Endothelial cell of umbilical vein (primary cell): ENCODE measurements at regions not wholly inside any gene's neighbourhood (a gene's known extent, or its start where the extent isn't known, plus 50 kb on each side); places are given as distances from the start of the nearest gene placed in this dataset.

ENCODE experiments used
- BruUV-seq: library from RNA; stranded (reverse); fragments of 400-500 nt; replicated peaks from 2 replicates; lab custom pipeline; 2021; lab: Mats Ljungman, UMichigan
- CTCF ChIA-PET: fragments of 300-600, 350-600 bp; sonication (Branson Sonifier 250); formaldehyde crosslinking; loops from one replicate; lab custom pipeline; 2021; ENCODE audit warnings: antibody characterized with exemption, inconsistent platforms; lab: Charles Lee
- POLR2A ChIA-PET: fragments of 300-600, 350-600 bp; sonication (Branson Sonifier 250); formaldehyde crosslinking; loops from one replicate; lab custom pipeline; 2021; ENCODE audit warnings: antibody characterized with exemption, inconsistent platforms; lab: Charles Lee
- DNase-seq: peaks from one replicate; pipeline ENCODE4 v3.0.0-alpha.2; 2011; ENCODE audit warnings: low read depth, low spot score
- FAIRE-seq: peaks from 2 replicates; lab custom pipeline; 2011; peaks lifted over from hg19 to GRCh38; lab: Jason Lieb, UNC
- H2AFZ ChIP-seq: 2 replicates; pipeline ENCODE4 v1.6.0; 2012; ENCODE audit warnings: low read depth, low read length, control low read depth, inconsistent platforms
- H3K27ac ChIP-seq: 2 replicates; pipeline ENCODE4 v1.5.1; 2011; ENCODE audit warnings: low read depth, mild to moderate bottlenecking, control low read depth, low read length, moderate library complexity; ENCODE audit not compliant: insufficient read depth
- H3K27me3 ChIP-seq, 2 experiments: 2 replicates each; pipeline versions ENCODE4 v1.6.0 to v1.6.1; 2011; ENCODE audit warnings: low read length in 2 of 2, mixed read lengths in 1 of 2; ENCODE audit not compliant: control insufficient read depth in 2 of 2, insufficient read depth in 2 of 2
- H3K36me3 ChIP-seq, 2 experiments: 2 replicates in 1 of 2; 3 replicates in 1 of 2; pipeline ENCODE4 v1.5.1; 2011; ENCODE audit warnings: low read length in 2 of 2, mild to moderate bottlenecking in 1 of 2, moderate library complexity in 1 of 2; ENCODE audit not compliant: control insufficient read depth in 2 of 2, insufficient read depth in 2 of 2; ENCODE audit errors: extremely low read depth in 1 of 2
- H3K4me1 ChIP-seq: 3 replicates; pipeline ENCODE4 v1.5.1; 2011; ENCODE audit warnings: mild to moderate bottlenecking, low read length; ENCODE audit not compliant: control insufficient read depth, insufficient read depth; ENCODE audit errors: extremely low read depth
- H3K4me2 ChIP-seq: 2 replicates; pipeline ENCODE4 v1.6.1; 2011; ENCODE audit warnings: low read length, control low read depth, mixed read lengths; ENCODE audit not compliant: insufficient read depth
- H3K4me3 ChIP-seq, 3 experiments: fragments of 200-600 bp in 1 of 3; sonication (generic), shearing (Covaris generic) in 1 of 3; replicated peaks in 1 of 3; 2 replicates each; pipeline ENCODE4 v1.5.1; 2011 to 2016; ENCODE audit warnings: control low read depth in 3 of 3, low read length in 3 of 3, mild to moderate bottlenecking in 2 of 3, inconsistent platforms in 1 of 3, low read depth in 1 of 3, moderate library complexity in 1 of 3; ENCODE audit not compliant: insufficient read depth in 1 of 3
- H3K79me2 ChIP-seq: 2 replicates; pipeline ENCODE4 v1.6.0; 2012; ENCODE audit warnings: low read length, inconsistent platforms; ENCODE audit not compliant: control insufficient read depth, insufficient read depth
- H3K9ac ChIP-seq: replicated peaks from 2 replicates; pipeline ENCODE3; 2011; ENCODE audit warnings: low read length, control low read depth; ENCODE audit not compliant: insufficient read depth; ENCODE audit errors: extremely low read depth
- H3K9me1 ChIP-seq: replicated peaks from 3 replicates; pipeline ENCODE4 v1.6.0; 2011; ENCODE audit warnings: mild to moderate bottlenecking, low read length; ENCODE audit not compliant: control insufficient read depth, insufficient read depth; ENCODE audit errors: extremely low read depth
- H3K9me3 ChIP-seq: replicated peaks from 2 replicates; pipeline ENCODE4 v1.5.1; 2012; ENCODE audit warnings: low read length, inconsistent platforms; ENCODE audit not compliant: control insufficient read depth, insufficient read depth
- H4K20me1 ChIP-seq: replicated peaks from 2 replicates; pipeline ENCODE3; 2011; ENCODE audit warnings: mild to moderate bottlenecking, low read length; ENCODE audit not compliant: control insufficient read depth, insufficient read depth; ENCODE audit errors: extremely low read depth
- EZH2 ChIP-seq: IDR thresholded peaks from 2 replicates; pipeline ENCODE4 v1.6.1; 2012; ENCODE audit warnings: borderline replicate concordance, low read depth, mild to moderate bottlenecking, moderate library complexity, low read length, inconsistent platforms; ENCODE audit not compliant: severe bottlenecking
- FOS ChIP-seq: IDR thresholded peaks from 2 replicates; pipeline ENCODE4 v1.6.1; 2011; ENCODE audit warnings: mild to moderate bottlenecking, low read length, moderate library complexity, borderline replicate concordance; ENCODE audit not compliant: insufficient read depth
- GATA2 ChIP-seq: IDR thresholded peaks from 2 replicates; pipeline ENCODE4 v1.7.0; 2011; ENCODE audit warnings: low read depth, mild to moderate bottlenecking, moderate library complexity, mixed read lengths, low read length; ENCODE audit not compliant: insufficient read length, insufficient read depth
- JUN ChIP-seq: IDR thresholded peaks from 2 replicates; pipeline ENCODE4 v1.6.1; 2011; ENCODE audit warnings: borderline replicate concordance, low read depth; ENCODE audit not compliant: insufficient read length, insufficient read depth
- MYC ChIP-seq: IDR thresholded peaks from one replicate; pipeline ENCODE4 v1.6.1; 2011; ENCODE audit warnings: mild to moderate bottlenecking, low read depth, low read length
- POLR2A ChIP-seq: IDR thresholded peaks from 2 replicates; pipeline ENCODE4 v1.6.1; 2012; ENCODE audit warnings: low read depth, mild to moderate bottlenecking, control low read depth, low read length
- POLR2AphosphoS5 ChIP-seq: IDR thresholded peaks from 2 replicates; pipeline ENCODE4 v1.6.1; 2012; ENCODE audit warnings: low read depth, mild to moderate bottlenecking, control low read depth, low read length, moderate library complexity; ENCODE audit not compliant: insufficient read depth
- dilution Hi-C: fragments of 300-500 bp; cut with MboI; formaldehyde crosslinking; loops from one replicate; pipeline ENCODE4 v1.15.0; 2019; ENCODE audit warnings: low sequenced_read_pairs; ENCODE audit not compliant: extremely low pct_ligation_motif_present
- intact Hi-C: fragments of 100-400 bp; cut with micrococcal nuclease; formaldehyde crosslinking; loops from one replicate; pipeline ENCODE4 v1.10.0; 2022
- TF ChIP-seq, protein P1 (sequence below), 2 donors: IDR thresholded peaks; 1 replicate in 1 of 2; 2 replicates in 1 of 2; pipeline ENCODE4 v1.5.1; 2011; ENCODE audit warnings: low read length in 2 of 2, mild to moderate bottlenecking in 2 of 2, moderate library complexity in 2 of 2, control low read depth in 1 of 2, inconsistent platforms in 1 of 2, low read depth in 1 of 2; ENCODE audit not compliant: insufficient read depth in 1 of 2; ENCODE audit errors: extremely low read depth in 1 of 2
- TF ChIP-seq, protein P2 (sequence below): IDR thresholded peaks from 2 replicates; pipeline ENCODE4 v1.6.1; 2011; ENCODE audit not compliant: insufficient read depth, insufficient read length

DNA sequence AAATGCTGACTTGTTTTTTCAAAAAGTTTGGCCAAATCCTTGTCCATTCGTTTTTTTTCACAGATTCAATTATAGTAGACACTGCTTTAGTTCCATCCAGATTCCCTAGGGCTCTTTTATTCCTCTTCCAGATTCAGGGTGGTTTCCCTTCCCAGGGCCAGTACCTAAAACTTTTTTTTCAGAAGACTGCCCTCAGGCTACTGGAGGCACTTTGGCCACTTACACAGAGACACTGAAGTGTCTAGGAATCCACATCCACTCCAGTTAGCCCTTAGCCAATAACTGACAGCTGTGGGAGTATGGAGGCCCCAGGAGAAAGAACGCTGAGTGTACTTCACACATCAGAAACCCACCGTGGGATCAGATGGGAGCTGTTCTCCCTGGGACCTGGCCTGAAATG is 77.3 kb downstream of the CCDC34 start:
- H2AFZ ChIP-seq: no peak overlapping the region
- no peak overlapping the region for H3K9ac ChIP-seq
- H3K27ac ChIP-seq: no peak overlapping the region
- no TSS peak for BruUV-seq
- H3K36me3 ChIP-seq: no peaks in the 10 kb centered on the region
- intact Hi-C loops: no loop called here
- no peak overlapping the region for H3K4me2 ChIP-seq
- CTCF ChIA-PET: interaction anchor here (4.2 kb wide), 1 partner anchor 11 kb away, joined by 35 read pairs; no protein-coding TSS in a partner anchor
- TF ChIP-seq, protein P1, sequence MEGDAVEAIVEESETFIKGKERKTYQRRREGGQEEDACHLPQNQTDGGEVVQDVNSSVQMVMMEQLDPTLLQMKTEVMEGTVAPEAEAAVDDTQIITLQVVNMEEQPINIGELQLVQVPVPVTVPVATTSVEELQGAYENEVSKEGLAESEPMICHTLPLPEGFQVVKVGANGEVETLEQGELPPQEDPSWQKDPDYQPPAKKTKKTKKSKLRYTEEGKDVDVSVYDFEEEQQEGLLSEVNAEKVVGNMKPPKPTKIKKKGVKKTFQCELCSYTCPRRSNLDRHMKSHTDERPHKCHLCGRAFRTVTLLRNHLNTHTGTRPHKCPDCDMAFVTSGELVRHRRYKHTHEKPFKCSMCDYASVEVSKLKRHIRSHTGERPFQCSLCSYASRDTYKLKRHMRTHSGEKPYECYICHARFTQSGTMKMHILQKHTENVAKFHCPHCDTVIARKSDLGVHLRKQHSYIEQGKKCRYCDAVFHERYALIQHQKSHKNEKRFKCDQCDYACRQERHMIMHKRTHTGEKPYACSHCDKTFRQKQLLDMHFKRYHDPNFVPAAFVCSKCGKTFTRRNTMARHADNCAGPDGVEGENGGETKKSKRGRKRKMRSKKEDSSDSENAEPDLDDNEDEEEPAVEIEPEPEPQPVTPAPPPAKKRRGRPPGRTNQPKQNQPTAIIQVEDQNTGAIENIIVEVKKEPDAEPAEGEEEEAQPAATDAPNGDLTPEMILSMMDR (IDR thresholded peaks at IDR 0.05; ENCODE audit: extremely low read depth in 1 of 2, insufficient read depth in 1 of 2, low read depth in 1 of 2, low read length in 2 of 2): no peak
- no peak for TF ChIP-seq POLR2AphosphoS5
- TF ChIP-seq GATA2: no peak
- no peak for TF ChIP-seq FOS
- no peak for TF ChIP-seq MYC
- TF ChIP-seq POLR2A: no peak
- TF ChIP-seq, protein P2, sequence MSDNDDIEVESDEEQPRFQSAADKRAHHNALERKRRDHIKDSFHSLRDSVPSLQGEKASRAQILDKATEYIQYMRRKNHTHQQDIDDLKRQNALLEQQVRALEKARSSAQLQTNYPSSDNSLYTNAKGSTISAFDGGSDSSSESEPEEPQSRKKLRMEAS: no peak
- no peak for TF ChIP-seq JUN
- TF ChIP-seq EZH2: no peak
- H3K4me3 ChIP-seq: no peak overlapping the region
- H4K20me1 ChIP-seq: no peaks in the 10 kb centered on the region
- H3K9me1 ChIP-seq: no peaks in the 10 kb centered on the region
- POLR2A ChIA-PET: no interaction called here
- H3K9me3 ChIP-seq: no peaks in the 10 kb centered on the region
- H3K4me1 ChIP-seq: peaks cover 23% of the 10 kb centered on the region
- peaks cover 8 to 11% of the 10 kb centered on the region in 2 experiments for H3K27me3 ChIP-seq
- DNase-seq: no peak
- no peaks in the 10 kb centered on the region for H3K79me2 ChIP-seq
- dilution Hi-C loops: no loop called here
- no peak for FAIRE-seq
